ENCODE measurements at regions not wholly inside any gene's neighbourhood (a gene's known extent, or its start where the extent isn't known, plus 50 kb on each side); places are given as distances from the start of the nearest gene placed in this dataset.

GRCh38 chr10:59557642-59558041, 152.0 kb downstream of the SLC16A9 start:
- no peak overlapping the region for H3K4me3 ChIP-seq (replicated peaks in 1 of 2; ENCODE audit: low read depth in 2 of 2, low read length in 2 of 2)

GRCh38 chr10:59557052-59557451, 152.6 kb downstream of the SLC16A9 start:
- TF ChIP-seq CTCF (IDR thresholded peaks at IDR 0.05; ENCODE audit: low read depth, low read length) = no peak
- H3K4me3 ChIP-seq (replicated peaks in 1 of 2; ENCODE audit: low read depth in 2 of 2, low read length in 2 of 2) = no peak overlapping the region
- peak in 1 of 2 donors; percentile 68 for DNase-seq (ENCODE audit: low read depth in 2 of 2)

More at GRCh38 chr10:59557642-59558041, 152.0 kb downstream of the SLC16A9 start:
- peak in 1 of 2 donors; percentile 13 for DNase-seq (ENCODE audit: low read depth in 2 of 2)
- no peak for TF ChIP-seq CTCF (IDR thresholded peaks at IDR 0.05; ENCODE audit: low read depth, low read length)

DNA sequence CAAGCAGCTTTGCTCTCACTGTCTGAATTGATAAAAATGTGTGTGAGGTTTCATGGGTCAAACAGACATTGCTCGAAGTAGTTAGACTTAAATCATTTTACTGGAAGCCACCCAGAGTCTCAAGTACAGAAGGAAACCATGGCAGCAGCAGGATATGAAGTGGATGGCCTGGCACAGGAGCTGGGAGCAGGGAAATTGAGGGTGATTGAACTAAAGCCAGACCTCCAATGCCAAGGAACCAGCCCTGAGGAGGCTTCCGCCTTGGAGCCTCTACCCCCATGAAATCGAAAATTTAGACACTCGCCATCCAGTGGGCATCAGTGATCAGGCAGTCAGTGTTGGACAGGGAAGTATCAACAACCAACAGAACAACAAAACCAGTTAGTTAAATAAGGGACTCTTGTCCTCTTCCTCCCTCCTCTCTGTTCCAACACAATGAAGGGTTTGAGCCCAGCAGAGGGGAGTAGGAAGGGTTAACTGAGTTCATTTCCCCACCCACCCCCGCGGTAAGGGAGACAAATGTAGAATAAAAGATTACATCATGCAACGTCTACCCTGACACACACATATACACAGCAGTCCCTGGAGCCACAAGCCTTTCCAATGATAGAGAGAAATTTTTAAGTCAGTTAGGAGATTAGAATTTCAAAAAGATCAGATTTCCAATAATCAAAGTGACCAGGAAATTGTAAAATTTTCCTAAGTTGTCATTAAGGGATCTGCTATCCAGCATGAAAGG, 156.3 kb downstream of the SLC16A9 start:
- no peak for TF ChIP-seq CTCF (IDR thresholded peaks at IDR 0.05; ENCODE audit: low read depth, low read length)
- H3K4me3 ChIP-seq (replicated peaks in 1 of 2; ENCODE audit: low read depth in 2 of 2, low read length in 2 of 2) = no peak overlapping the region
- no peak for DNase-seq (ENCODE audit: low read depth in 2 of 2)

- no peak for TF ChIP-seq CTCF (IDR thresholded peaks at IDR 0.05; ENCODE audit: low read depth, low read length)
- H3K4me3 ChIP-seq (replicated peaks in 1 of 2; ENCODE audit: low read depth in 2 of 2, low read length in 2 of 2) = no peak overlapping the region
- DNase-seq (ENCODE audit: low read depth in 2 of 2) = no peak
Observed at GRCh38 chr10:59550061-59550460, 159.6 kb downstream of the SLC16A9 start.

GRCh38 chr10:59538623-59539022, 171.0 kb downstream of the SLC16A9 start:
- no peak for TF ChIP-seq CTCF (IDR thresholded peaks at IDR 0.05; ENCODE audit: low read depth, low read length)
- no peak overlapping the region for H3K4me3 ChIP-seq (replicated peaks in 1 of 2; ENCODE audit: low read depth in 2 of 2, low read length in 2 of 2)
- no peak for DNase-seq (ENCODE audit: low read depth in 2 of 2)

GRCh38 chr10:59537501-59537900, 172.1 kb downstream of the SLC16A9 start:
- DNase-seq (ENCODE audit: low read depth in 2 of 2) = peak in 1 of 2 donors; percentile 46
- TF ChIP-seq CTCF (IDR thresholded peaks at IDR 0.05; ENCODE audit: low read depth, low read length) = no peak
- H3K4me3 ChIP-seq (replicated peaks in 1 of 2; ENCODE audit: low read depth in 2 of 2, low read length in 2 of 2) = no peak overlapping the region
